Stimulated activated CD4-positive, alpha-beta T cell treated with anti-CD3 and anti-CD28 coated beads, Interleukin-1b, Interleukin-23, amount 100 ng/mL, for 24 hours (primary cell): ENCODE measurements at regions not wholly inside any gene's neighbourhood (a gene's known extent, or its start where the extent isn't known, plus 50 kb on each side); places are given as distances from the start of the nearest gene placed in this dataset.
"Not testable (repeated sequence)": the region's sequence is repeated elsewhere in the genome, so short reads cannot be mapped to it uniquely, and the experiment has no call there.

Source experiments
- DNase-seq, 4 experiments: peaks; one replicate each; pipeline ENCODE4 v3.0.0-alpha.2; 2020; ENCODE audit warnings: low read depth in 4 of 4, low spot score in 1 of 4

DNA sequence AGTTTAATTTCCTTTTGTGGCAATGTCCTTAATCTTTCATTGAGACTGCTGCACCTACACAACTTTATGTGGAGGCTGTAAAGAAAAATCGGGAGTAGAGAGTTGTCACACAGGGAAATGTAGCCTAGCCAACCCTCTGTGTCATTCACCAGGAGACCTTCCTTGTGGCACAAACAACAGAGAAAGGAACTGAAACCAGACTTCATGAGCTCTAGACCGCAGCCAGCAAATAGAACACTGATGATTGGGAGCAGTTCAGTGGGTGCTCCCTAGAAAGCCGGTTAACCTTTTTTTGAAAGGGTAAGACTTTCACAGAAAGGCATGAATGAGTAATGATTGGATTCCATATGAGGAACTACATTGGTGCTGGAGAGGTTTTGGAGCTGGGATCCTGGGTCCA, 1752.4 kb upstream of the CELF4 start:
- no peak for DNase-seq

- no peak for DNase-seq
Measured at GRCh38 chr18:39314595-39314994, 1749.0 kb upstream of the CELF4 start.

DNA sequence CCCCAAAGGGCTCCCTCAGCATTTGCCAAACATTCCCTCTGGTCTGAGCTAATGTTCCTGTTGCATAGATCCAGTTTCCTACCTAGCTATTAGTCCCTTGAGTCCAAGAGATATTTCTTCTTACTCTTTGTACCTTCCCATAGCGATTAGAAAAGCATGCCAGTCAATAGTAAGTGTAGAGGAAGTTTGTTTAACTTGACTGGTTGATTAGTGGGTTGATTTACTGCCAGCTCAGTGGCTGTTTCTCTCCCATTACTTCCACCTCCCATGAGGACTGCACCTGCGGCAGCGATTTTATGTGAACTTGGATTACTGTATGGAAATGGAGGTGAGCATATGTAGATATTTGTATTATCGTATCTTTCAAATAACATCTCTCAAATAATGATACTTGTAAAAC, 1748.4 kb upstream of the CELF4 start:
- DNase-seq: no peak

DNA sequence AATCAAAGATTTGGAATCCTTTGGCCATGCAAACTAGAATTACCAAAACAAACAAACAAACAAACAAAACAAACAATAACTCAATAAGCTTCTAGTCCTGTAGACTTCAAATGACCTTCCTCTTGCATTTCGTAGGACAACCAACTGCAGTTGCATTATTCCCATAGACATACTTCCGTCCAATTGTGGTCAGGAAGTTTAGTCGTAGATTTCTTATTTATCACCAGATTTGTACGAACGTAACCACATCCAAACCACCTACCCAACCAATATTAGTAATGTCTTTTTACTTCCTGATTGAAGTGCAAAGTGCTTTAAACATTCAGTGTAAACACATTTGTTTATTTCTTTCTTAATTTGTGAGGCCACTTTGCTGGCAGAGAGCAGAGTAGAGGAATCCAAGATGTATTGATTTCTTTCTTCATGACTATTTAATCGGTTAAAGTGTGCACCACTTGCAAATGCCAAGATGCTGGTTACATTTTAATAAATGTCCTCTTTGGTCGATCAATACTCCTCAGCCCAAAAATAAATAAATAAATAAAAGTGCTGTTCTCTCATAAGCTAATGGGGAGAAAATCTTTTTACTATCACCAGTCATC, 1745.6 kb upstream of the CELF4 start:
- DNase-seq: no peak

DNA sequence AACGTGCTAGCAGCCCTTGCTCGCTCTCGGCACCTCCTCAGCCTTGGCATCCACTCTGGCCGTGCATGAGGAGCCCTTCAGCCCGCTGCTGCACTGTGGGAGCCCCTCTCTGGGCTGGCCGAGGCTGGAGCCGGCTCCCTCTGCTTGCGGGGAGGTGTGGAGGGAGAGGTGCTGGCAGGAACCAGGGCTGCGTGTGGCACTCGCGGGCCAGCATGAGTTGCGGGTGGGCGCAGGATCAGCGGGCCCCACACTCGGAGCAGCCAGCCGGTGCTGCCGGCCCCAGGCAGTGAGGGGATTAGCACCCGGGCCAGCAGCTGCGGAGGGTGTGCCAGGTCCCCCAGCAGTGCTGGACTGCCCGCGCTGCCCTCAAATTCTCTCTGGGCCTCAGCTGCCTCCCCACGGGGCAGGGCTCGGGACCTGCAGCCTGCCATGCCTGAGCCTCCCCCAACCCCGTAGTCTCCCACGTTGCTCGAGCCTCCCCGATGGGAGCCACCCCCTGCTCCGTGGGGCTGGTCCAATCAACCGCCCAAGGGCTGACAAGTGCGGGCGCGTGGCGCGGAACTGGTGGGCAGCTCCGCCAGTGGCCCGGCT, 1743.4 kb upstream of the CELF4 start:
- not testable (repeated sequence) for DNase-seq

GRCh38 chr18:39305766-39306165, 1740.2 kb upstream of the CELF4 start:
- no peak for DNase-seq

DNA sequence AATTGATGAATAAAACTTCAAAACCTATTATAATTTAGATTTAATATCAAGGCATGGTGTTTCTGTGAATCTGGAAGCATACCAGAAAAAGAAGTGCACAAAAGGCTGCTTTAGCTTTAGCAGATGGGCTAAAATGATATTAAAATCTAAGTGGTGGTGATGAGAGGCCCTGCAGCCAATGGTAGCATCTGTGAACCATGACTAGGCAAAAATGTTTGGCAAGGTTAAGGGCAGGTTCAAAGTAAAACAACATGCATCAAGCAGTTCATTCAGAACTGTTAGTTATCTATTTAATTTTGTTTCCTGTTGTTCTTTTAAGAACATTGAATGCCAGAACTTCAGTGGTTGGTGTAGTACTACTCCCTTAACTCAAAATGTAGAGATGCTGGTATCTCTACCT, 1736.9 kb upstream of the CELF4 start:
- no peak for DNase-seq

DNA sequence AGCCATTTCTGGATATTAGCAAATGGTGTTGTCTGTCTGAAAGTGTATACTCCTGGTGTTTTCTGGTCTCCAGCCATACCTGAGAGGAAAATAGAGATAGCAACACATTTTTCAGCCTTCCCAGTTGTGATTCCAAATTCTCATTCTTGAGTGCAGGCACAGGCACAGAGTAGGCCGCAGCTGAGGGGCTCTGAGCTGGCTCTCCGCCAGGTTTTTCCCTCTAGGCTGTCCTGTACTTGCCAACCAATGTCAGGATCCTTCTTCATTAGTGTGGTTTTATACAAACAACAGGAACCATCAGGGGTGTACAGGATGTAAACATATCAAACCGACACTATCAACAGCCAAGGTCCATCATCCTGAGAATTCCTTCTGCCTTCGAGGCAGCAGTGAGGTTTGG, 1733.6 kb upstream of the CELF4 start:
- DNase-seq: no peak

- no peak for DNase-seq
Measured at GRCh38 chr18:39297225-39297624, 1731.6 kb upstream of the CELF4 start.

- DNase-seq: no peak
Measured at GRCh38 chr18:39296293-39296888, 1730.8 kb upstream of the CELF4 start.

DNA sequence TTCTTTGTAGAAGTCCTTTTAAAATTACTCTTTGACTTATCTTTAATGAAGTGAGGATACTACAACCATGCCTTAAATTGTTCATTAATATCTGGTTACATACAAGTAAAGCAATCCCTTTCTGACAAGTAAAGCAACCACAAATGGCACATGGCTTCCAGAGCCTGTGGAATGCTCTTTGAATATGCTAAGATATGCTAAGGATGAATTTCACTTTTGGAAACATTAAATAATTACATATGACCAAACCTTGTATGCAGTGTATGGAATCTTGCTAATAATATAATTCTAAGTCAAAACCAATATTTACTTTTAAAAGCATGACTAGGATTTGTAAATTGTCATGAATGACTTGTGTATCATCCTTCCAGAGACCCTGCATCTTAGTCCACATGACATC, 1711.2 kb upstream of the CELF4 start:
- DNase-seq: no peak

- no peak for DNase-seq
Measured at GRCh38 chr18:39274535-39274934, 1708.9 kb upstream of the CELF4 start.

DNA sequence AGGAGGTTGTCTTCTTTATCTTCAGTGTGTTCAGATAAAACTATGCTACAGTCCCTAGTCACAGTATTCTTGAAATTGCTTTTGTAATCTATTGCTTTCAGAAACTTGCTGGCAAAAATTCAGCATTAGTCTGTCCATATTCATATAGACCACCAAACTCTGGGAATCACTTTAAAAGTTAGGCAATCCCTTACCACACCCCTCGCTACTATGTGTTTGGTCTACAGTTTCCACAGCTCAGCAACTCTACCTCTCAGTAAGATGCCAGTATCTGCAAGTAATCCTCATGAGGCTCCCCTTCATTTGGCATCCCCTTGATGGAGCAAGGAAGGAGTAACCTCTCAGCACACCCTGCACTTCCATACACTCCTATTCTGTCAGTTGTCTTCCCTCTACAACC, 1706.6 kb upstream of the CELF4 start:
- DNase-seq: no peak

GRCh38 chr18:39271654-39272053, 1706.1 kb upstream of the CELF4 start:
- DNase-seq: no peak

- no peak for DNase-seq
Measured at GRCh38 chr18:39260565-39260964, 1695.0 kb upstream of the CELF4 start.

DNA sequence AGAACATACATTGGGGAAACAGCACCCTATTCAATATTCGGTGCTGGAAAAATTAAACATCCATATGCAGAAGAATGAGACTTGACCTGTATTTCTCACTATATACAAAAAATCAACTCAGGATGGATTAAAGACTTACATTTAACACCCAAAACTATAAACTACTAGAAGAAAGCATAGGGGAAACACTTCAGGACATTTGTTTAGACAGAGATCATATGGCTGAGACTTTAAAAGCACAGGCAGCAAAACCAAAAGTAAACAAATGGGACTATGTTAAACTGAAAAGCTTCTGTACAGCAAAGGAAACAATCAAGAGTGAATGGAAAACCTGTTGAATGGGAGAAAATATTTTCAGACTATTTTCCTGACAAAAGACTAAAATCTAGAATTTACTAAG, 1694.1 kb upstream of the CELF4 start:
- DNase-seq: no peak

GRCh38 chr18:39244242-39244641, 1678.6 kb upstream of the CELF4 start:
- DNase-seq: no peak

- DNase-seq: no peak
Measured at GRCh38 chr18:39241534-39241933, 1675.9 kb upstream of the CELF4 start.

GRCh38 chr18:39238981-39239660, 1673.5 kb upstream of the CELF4 start:
- DNase-seq: no peak

- DNase-seq: no peak
Measured at GRCh38 chr18:39235118-39235719, 1669.6 kb upstream of the CELF4 start.

DNA sequence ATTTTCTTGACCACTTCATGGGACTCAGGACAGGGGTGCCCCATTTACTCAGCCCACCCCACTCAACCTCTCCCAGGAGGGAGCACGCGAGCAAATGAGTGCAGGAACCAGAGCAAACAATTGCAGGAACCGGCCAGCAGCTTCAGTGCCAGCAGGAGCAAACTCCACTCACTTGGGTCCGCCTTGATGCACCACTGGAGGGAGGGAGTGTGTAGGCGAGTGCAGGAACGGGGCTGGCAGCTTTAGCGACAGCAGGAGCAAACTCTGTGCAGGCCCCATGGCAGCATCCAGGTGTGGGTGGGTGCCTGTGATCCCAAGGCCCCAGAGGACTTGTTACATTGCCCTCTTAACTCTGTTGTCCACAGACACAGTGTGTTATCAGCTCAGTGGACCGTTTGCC, 1667.3 kb upstream of the CELF4 start:
- no peak for DNase-seq

DNA sequence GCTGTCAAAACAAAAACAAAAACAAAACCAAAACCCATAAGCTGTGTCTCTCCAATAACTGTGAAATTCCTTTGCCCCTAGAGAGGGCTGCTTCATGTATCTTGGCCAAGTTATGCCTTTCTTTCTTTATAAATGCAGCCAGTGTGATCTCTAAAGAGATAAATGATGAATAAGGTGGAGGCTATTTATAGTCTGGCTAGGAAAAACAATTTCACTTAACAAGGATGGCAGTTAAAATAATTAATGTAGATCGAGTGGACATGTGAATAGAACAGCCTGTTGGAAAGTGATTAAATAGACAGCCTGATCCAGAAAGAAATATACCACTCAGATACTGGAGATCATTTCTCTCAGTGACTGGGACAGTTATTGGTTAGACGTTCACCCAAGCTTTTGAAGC, 1666.9 kb upstream of the CELF4 start:
- DNase-seq: no peak
